DND-41 (cell line): ENCODE measurements at regions not wholly inside any gene's neighbourhood (a gene's known extent, or its start where the extent isn't known, plus 50 kb on each side); places are given as distances from the start of the nearest gene placed in this dataset.

Experiments
- ATAC-seq: fragments of 200-7000 bp; cut with Tn5 transposase; 3 replicates; pipeline ENCODE4 v1.9.1; 2021; ENCODE audit warnings: low read depth; ENCODE audit not compliant: insufficient read depth
- DNase-seq: peaks from one replicate; pipeline ENCODE4 v3.0.0-alpha.2; 2020
- H2AFZ ChIP-seq: 2 replicates; pipeline ENCODE4 v1.6.0; 2012; ENCODE audit warnings: low read depth, low read length
- H3K27ac ChIP-seq: 2 replicates; pipeline ENCODE4 v1.5.1; 2012; ENCODE audit warnings: low read length, inconsistent platforms
- H3K27me3 ChIP-seq: fragments of 200-600 bp; sonication (generic); 2 replicates; pipeline ENCODE4 v1.6.0; 2012; ENCODE audit warnings: low read length, mild to moderate bottlenecking, inconsistent platforms; ENCODE audit not compliant: insufficient read depth, poor library complexity
- H3K36me3 ChIP-seq: 2 replicates; pipeline ENCODE4 v1.5.1; 2012; ENCODE audit warnings: low read length, inconsistent platforms; ENCODE audit not compliant: insufficient read depth
- H3K4me1 ChIP-seq: 2 replicates; pipeline ENCODE4 v1.5.1; 2012; ENCODE audit warnings: mild to moderate bottlenecking, low read length; ENCODE audit not compliant: insufficient read depth
- H3K4me2 ChIP-seq: 2 replicates; pipeline ENCODE4 v1.6.0; 2012; ENCODE audit warnings: mild to moderate bottlenecking, moderate library complexity, low read length, inconsistent platforms; ENCODE audit not compliant: insufficient read depth
- H3K4me3 ChIP-seq, 2 experiments: fragments of 200-600 bp in 1 of 2; shearing (Covaris generic) in 1 of 2; 2 replicates each; pipeline ENCODE4 v1.5.1; 2012 to 2016; ENCODE audit warnings: inconsistent platforms in 2 of 2, low read length in 2 of 2, mild to moderate bottlenecking in 2 of 2, low read depth in 1 of 2, moderate library complexity in 1 of 2
- H3K79me2 ChIP-seq: 2 replicates; pipeline ENCODE4 v1.6.0; 2012; ENCODE audit warnings: low read length, inconsistent platforms; ENCODE audit not compliant: insufficient read depth
- H3K9ac ChIP-seq: 2 replicates; pipeline ENCODE4 v1.6.0; 2012; ENCODE audit warnings: low read depth, mild to moderate bottlenecking, inconsistent platforms, low read length, moderate library complexity
- H3K9me3 ChIP-seq: 2 replicates; pipeline ENCODE4 v1.5.1; 2012; ENCODE audit warnings: low read length, moderate library complexity, mild to moderate bottlenecking, inconsistent platforms; ENCODE audit not compliant: insufficient read depth, severe bottlenecking
- H4K20me1 ChIP-seq: 2 replicates; pipeline ENCODE4 v1.6.0; 2012; ENCODE audit warnings: low read length; ENCODE audit not compliant: insufficient read depth
- EZH2 ChIP-seq: IDR thresholded peaks from 3 replicates; pipeline ENCODE4 v1.6.1; 2012; ENCODE audit warnings: borderline replicate concordance, low read depth, mild to moderate bottlenecking, moderate library complexity, low read length, inconsistent platforms; ENCODE audit not compliant: severe bottlenecking
- TF ChIP-seq, protein P1 (sequence below): IDR thresholded peaks from 2 replicates; pipeline ENCODE4 v1.5.1; 2012; ENCODE audit warnings: borderline replicate concordance, low read length, moderate library complexity, mild to moderate bottlenecking; ENCODE audit not compliant: poor library complexity, severe bottlenecking; ENCODE audit errors: extremely low read depth

DNA sequence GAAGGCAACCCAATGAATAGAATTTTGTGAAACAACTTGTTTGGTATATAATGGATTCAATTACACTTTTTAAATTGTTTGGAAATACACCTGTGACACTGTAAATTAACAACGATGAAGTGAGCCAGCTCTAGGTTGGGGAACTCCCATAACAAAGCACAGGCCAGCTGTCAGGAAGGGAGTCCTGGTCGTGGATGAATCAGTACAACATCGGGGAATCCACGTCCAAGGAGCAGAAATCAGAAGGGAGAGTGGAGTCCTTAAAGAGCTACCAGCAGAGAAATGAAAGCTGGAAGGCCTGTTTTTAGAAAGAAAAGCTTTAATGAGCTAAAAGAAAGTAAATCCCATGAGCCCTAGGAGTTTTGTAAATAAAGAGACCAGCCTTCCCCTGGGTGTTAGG, 223.1 kb upstream of the SLC35B3 start:
- Histone ChIP-seq H4K20me1 (no peaks in the 10 kb centered on the region), H3K79me2 (no peaks in the 10 kb centered on the region), H3K36me3 (no peaks in the 10 kb centered on the region), H3K4me3 (no peak overlapping the region), H3K27me3 (no peaks in the 10 kb centered on the region), H3K4me1 (no peaks in the 10 kb centered on the region), H3K27ac (no peak overlapping the region), H3K4me2 (no peak overlapping the region), H3K9me3 (no peaks in the 10 kb centered on the region), H3K9ac (no peak overlapping the region), H2AFZ (no peak overlapping the region; the same call in 1 of the 2 replicates)
- DNase-seq (no peak), ATAC-seq (no peak)
- TF ChIP-seq, protein P1, sequence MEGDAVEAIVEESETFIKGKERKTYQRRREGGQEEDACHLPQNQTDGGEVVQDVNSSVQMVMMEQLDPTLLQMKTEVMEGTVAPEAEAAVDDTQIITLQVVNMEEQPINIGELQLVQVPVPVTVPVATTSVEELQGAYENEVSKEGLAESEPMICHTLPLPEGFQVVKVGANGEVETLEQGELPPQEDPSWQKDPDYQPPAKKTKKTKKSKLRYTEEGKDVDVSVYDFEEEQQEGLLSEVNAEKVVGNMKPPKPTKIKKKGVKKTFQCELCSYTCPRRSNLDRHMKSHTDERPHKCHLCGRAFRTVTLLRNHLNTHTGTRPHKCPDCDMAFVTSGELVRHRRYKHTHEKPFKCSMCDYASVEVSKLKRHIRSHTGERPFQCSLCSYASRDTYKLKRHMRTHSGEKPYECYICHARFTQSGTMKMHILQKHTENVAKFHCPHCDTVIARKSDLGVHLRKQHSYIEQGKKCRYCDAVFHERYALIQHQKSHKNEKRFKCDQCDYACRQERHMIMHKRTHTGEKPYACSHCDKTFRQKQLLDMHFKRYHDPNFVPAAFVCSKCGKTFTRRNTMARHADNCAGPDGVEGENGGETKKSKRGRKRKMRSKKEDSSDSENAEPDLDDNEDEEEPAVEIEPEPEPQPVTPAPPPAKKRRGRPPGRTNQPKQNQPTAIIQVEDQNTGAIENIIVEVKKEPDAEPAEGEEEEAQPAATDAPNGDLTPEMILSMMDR: no peak
- no peak for TF ChIP-seq EZH2

DNA sequence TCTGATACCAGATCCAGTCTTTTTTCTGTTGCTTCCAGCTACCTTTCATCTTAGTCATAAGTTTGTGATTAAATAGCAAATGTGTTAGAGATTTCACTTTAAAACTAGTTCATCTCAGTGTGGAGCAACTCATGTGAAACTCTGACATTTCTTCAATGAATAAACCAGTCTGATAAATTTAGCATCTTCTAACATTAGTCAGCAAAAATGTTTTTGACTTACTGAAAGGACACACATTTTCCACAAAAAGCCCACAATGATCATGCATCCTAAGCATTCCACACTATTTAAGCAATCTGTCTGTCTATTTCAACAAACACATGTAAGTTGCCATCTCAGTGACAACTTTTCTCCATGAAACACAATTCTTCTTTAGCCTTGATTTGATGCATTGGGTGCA, 222.2 kb upstream of the SLC35B3 start:
- H3K27me3 ChIP-seq: no peaks in the 10 kb centered on the region
- H3K4me2 ChIP-seq: no peak overlapping the region
- DNase-seq (no peak), ATAC-seq (no peak)
- H3K9me3 ChIP-seq: no peaks in the 10 kb centered on the region
- no peaks in the 10 kb centered on the region for H4K20me1 ChIP-seq
- H3K4me1 ChIP-seq: no peaks in the 10 kb centered on the region
- H3K79me2 ChIP-seq: no peaks in the 10 kb centered on the region
- no peak for TF ChIP-seq EZH2
- no peaks in the 10 kb centered on the region for H3K36me3 ChIP-seq
- no peak overlapping the region for H3K4me3 ChIP-seq
- no peak overlapping the region for H3K27ac ChIP-seq
- H3K9ac ChIP-seq: no peak overlapping the region
- H2AFZ ChIP-seq: no peak overlapping the region

DNA sequence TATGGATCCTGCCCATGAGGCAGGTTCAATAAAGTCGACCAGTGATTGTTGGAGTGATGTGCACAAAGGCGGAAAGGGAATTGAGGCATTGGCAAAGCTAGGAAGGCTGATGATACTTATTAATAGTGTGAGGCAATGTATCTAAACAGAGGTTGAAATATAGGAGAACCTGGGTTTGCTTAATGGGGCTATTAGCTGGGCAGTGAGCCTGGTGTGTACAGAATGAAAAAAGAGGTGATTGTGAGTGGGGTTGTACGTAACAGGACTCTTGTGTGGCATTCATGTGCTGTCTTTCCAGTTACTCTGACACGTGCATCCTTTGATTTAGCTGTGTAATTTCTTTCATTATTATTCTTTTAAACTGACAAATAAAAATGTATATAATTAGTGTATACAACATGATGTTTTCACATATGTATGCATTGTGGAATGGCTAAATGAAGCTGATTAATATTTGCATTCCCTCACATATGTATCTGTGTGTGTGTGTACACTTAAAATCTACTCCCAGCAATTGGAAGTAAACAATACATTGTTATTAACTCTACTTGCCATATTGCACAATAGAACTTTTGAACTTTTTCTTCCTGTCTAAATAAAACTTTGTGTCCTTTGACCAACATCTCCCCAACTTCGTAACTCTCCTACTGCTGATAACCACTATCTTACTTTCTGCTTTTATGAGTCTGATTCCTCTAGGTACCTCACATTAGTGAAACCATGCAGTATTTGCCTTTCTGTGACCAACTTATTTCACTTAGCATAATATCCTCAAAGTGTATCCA, 220.5 kb upstream of the SLC35B3 start:
- Histone ChIP-seq H3K9ac (no peak overlapping the region), H3K4me2 (no peak overlapping the region), H3K4me1 (no peaks in the 10 kb centered on the region), H3K27ac (no peak overlapping the region), H3K27me3 (no peaks in the 10 kb centered on the region), H4K20me1 (no peaks in the 10 kb centered on the region), H3K4me3 (no peak overlapping the region), H2AFZ (no peak overlapping the region), H3K9me3 (no peaks in the 10 kb centered on the region), H3K36me3 (no peaks in the 10 kb centered on the region), H3K79me2 (no peaks in the 10 kb centered on the region)
- TF ChIP-seq, protein P1: no peak
- ATAC-seq (no peak), DNase-seq (no peak)

DNA sequence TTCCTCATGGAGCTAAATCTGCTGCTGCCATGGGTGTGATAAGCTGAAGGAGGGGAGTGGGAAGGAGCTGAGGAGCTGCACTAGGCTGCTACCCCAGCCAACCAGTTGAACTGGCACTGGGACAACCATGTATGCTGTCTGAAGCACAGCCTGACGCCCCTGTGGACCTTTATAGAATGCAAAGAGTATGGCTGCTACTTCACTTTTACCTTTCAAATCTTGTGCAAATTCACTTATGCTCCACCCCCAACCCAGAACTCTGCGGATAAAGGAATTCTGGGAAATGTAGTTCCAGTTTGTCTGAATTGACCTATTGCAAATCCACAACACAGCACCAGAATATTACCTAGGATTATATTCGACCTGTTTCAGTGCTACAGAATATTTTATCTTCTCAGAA, 217.4 kb upstream of the SLC35B3 start:
- H3K4me1 ChIP-seq: no peaks in the 10 kb centered on the region
- no peaks in the 10 kb centered on the region for H3K27me3 ChIP-seq
- TF ChIP-seq, protein P1: no peak
- no peak for TF ChIP-seq EZH2
- H3K4me2 ChIP-seq: no peak overlapping the region
- no peak overlapping the region for H3K9ac ChIP-seq
- H4K20me1 ChIP-seq: no peaks in the 10 kb centered on the region
- DNase-seq (no peak), ATAC-seq (no peak)
- no peak overlapping the region for H3K27ac ChIP-seq
- no peaks in the 10 kb centered on the region for H3K79me2 ChIP-seq
- no peak overlapping the region for H3K4me3 ChIP-seq
- no peak overlapping the region for H2AFZ ChIP-seq
- no peaks in the 10 kb centered on the region for H3K9me3 ChIP-seq
- H3K36me3 ChIP-seq: no peaks in the 10 kb centered on the region
